SK-N-SH (cell line): ENCODE measurements at regions not wholly inside any gene's neighbourhood (a gene's known extent, or its start where the extent isn't known, plus 50 kb on each side); places are given as distances from the start of the nearest gene placed in this dataset.

Experiments
- CTCF ChIA-PET: fragments of 300-600, 350-600 bp; formaldehyde crosslinking; extraction: SDS; loops from one replicate; lab custom pipeline; 2021; lab: Yijun Ruan, JAX
- POLR2A ChIA-PET: fragments of 350-600 bp; sonication (Branson Sonifier 250); formaldehyde crosslinking; extraction: SDS; loops from one replicate; lab custom pipeline; 2020; ENCODE audit warnings: antibody characterized with exemption, inconsistent platforms; lab: Yijun Ruan, JAX
- DNase-seq: peaks from one replicate; pipeline ENCODE4 v3.0.0; 2012
- H2AFZ ChIP-seq: fragments of 200-600 bp; sonication (generic); 2 replicates; pipeline ENCODE4 v1.8.1; 2016; ENCODE audit warnings: antibody characterized with exemption, mild to moderate bottlenecking, low read depth
- H3F3A ChIP-seq: fragments of 200-600 bp; sonication (generic); replicated peaks from 2 replicates; pipeline ENCODE3; 2016; ENCODE audit warnings: antibody characterized with exemption, mild to moderate bottlenecking; ENCODE audit not compliant: insufficient read depth
- H3K27ac ChIP-seq, 2 experiments: fragments of 200-500 bp in 1 of 2; fragments of 200-600 bp in 1 of 2; sonication (Bioruptor generic) in 1 of 2; sonication (generic), shearing (Covaris generic) in 1 of 2; 2 replicates each; pipeline versions ENCODE4 v1.5.1 to v1.6.1; 2014 to 2016; ENCODE audit warnings: low read depth in 2 of 2, inconsistent platforms in 1 of 2, low read length in 1 of 2, mild to moderate bottlenecking in 1 of 2, mixed read lengths in 1 of 2
- H3K27me3 ChIP-seq: fragments of 200-600 bp; sonication (generic), shearing (Covaris generic); 2 replicates; pipeline ENCODE4 v1.6.1; 2016; ENCODE audit warnings: mixed run types; ENCODE audit not compliant: insufficient read depth
- H3K36me3 ChIP-seq, 2 experiments: fragments of 200-500 bp in 1 of 2; fragments of 200-600 bp in 1 of 2; sonication (Bioruptor generic) in 1 of 2; sonication (generic) in 1 of 2; replicated peaks in 1 of 2; 2 replicates each; pipeline versions ENCODE3 to v1.5.1; 2014 to 2016; ENCODE audit warnings: low read length in 1 of 2, mild to moderate bottlenecking in 1 of 2; ENCODE audit not compliant: insufficient read depth in 2 of 2, control insufficient read depth in 1 of 2
- H3K4me1 ChIP-seq, 2 experiments: fragments of 200-500 bp in 1 of 2; fragments of 200-600 bp in 1 of 2; sonication (Bioruptor generic) in 1 of 2; sonication (generic), shearing (Covaris generic) in 1 of 2; 2 replicates each; pipeline versions ENCODE4 v1.5.1 to v1.6.1; 2014 to 2016; ENCODE audit warnings: low read depth in 1 of 2, low read length in 1 of 2, mixed run types in 1 of 2; ENCODE audit not compliant: insufficient read depth in 2 of 2, control insufficient read depth in 1 of 2
- H3K4me2 ChIP-seq: fragments of 200-600 bp; sonication (generic), shearing (Covaris generic); 2 replicates; pipeline ENCODE4 v1.6.1; 2017; ENCODE audit warnings: mixed run types
- H3K4me3 ChIP-seq, 2 experiments: fragments of 200-500 bp in 1 of 2; fragments of 200-600 bp in 1 of 2; sonication (Bioruptor generic) in 1 of 2; sonication (generic), shearing (Covaris generic) in 1 of 2; 2 replicates each; pipeline versions ENCODE4 v1.5.1 to v1.8.1; 2014 to 2016; ENCODE audit warnings: low read depth in 2 of 2, inconsistent platforms in 1 of 2, low read length in 1 of 2, mild to moderate bottlenecking in 1 of 2, mixed read lengths in 1 of 2, moderate library complexity in 1 of 2
- H3K79me2 ChIP-seq: fragments of 200-600 bp; sonication (generic); 2 replicates; pipeline ENCODE4 v1.8.1; 2017; ENCODE audit warnings: mild to moderate bottlenecking; ENCODE audit not compliant: insufficient read depth
- H3K9ac ChIP-seq: fragments of 200-600 bp; sonication (generic); 2 replicates; pipeline ENCODE4 v1.6.1; 2017; ENCODE audit warnings: mixed run types
- H3K9me2 ChIP-seq: fragments of 200-600 bp; sonication (generic); 2 replicates; pipeline ENCODE4 v1.6.1; 2017; ENCODE audit warnings: mixed run types
- H3K9me3 ChIP-seq: fragments of 200-600 bp; sonication (generic); 2 replicates; pipeline ENCODE4 v1.6.1; 2017; ENCODE audit warnings: mixed run types, mild to moderate bottlenecking, moderate library complexity
- H4K20me1 ChIP-seq: fragments of 200-600 bp; sonication (generic); 2 replicates; pipeline ENCODE4 v1.6.1; 2017; ENCODE audit warnings: mild to moderate bottlenecking, mixed run types; ENCODE audit not compliant: insufficient read depth
- CHD2 ChIP-seq: fragments of 150-350 bp; IDR thresholded peaks from 2 replicates; pipeline ENCODE4 v1.6.1; 2018; ENCODE audit warnings: low read length; ENCODE audit not compliant: partially characterized antibody
- FOXM1 ChIP-seq: IDR thresholded peaks from 2 replicates; pipeline ENCODE4 v1.4.0; 2012; ENCODE audit warnings: low read depth, mild to moderate bottlenecking
- GABPA ChIP-seq: IDR thresholded peaks from 2 replicates; pipeline ENCODE4 v1.4.0; 2012; ENCODE audit warnings: low read depth, mild to moderate bottlenecking
- MEF2A ChIP-seq: IDR thresholded peaks from 2 replicates; pipeline ENCODE4 v1.4.0; 2012; ENCODE audit warnings: low read depth, borderline replicate concordance
- NRF1 ChIP-seq: IDR thresholded peaks from 2 replicates; pipeline ENCODE4 v1.6.1; 2012; ENCODE audit warnings: low read depth, mild to moderate bottlenecking, low read length
- RFX5 ChIP-seq: IDR thresholded peaks from 2 replicates; pipeline ENCODE4 v1.6.1; 2012; ENCODE audit warnings: mild to moderate bottlenecking, improper control_type of control experiment, low read length
- RXRA ChIP-seq: IDR thresholded peaks from 2 replicates; pipeline ENCODE4 v1.4.0; 2012; ENCODE audit warnings: low read depth, mild to moderate bottlenecking, borderline replicate concordance
- SMC3 ChIP-seq: IDR thresholded peaks from 2 replicates; pipeline ENCODE4 v1.6.1; 2012; ENCODE audit warnings: low read depth, low read length, improper control_type of control experiment
- USF2 ChIP-seq: fragments of 150-350 bp; IDR thresholded peaks from 2 replicates; pipeline ENCODE4 v1.6.1; 2017; ENCODE audit warnings: antibody characterized with exemption, low read length, low read depth, borderline replicate concordance
- YY1 ChIP-seq: IDR thresholded peaks from 2 replicates; pipeline ENCODE4 v1.4.0; 2012; ENCODE audit warnings: low read depth, mild to moderate bottlenecking
- WGBS: methylation state at CpG from one replicate; pipeline ENCODE4 v1.1.6; 2017; ENCODE audit warnings: low lambda C conversion rate; 5-methylcytosine and 5-hydroxymethylcytosine counted together
- TF ChIP-seq, protein P1 (sequence below): IDR thresholded peaks from 2 replicates; pipeline ENCODE4 v1.6.1; 2012; ENCODE audit warnings: mild to moderate bottlenecking, low read depth, low read length, moderate library complexity

DNA sequence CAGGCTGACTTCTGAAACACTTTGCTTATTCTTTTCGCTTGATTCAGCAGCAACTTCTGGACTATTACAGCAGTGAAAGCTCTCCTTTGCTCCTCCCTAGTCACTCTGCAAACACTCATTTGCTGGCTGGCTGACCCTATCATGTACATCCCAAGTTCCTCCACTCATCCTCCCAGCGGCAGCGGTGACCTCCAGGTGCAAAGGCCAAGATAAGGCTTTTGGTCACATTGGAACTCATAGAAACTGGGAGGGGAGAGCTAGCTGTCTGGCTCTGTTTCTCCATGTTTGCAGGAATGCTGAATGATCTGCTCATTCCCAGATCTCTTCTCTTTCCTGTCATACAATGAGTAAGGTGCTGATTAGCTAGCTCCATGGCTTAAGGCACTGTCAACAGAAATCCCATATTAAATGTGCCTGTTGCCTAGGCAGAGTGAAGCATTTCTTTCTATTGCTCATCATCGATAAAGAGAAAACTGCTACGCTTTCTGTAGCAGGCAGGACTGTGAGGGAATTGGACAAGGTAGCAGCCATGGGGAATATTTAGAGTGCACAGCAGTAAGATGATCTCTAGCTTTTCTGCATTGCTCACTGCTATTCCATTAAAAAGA lies 250.5 kb upstream of the PDE4D start:
- TF ChIP-seq SMC3 (no peak), NRF1 (no peak), GABPA (no peak)
- CTCF ChIA-PET, result interaction anchor here (1.1 kb wide), 1 partner anchor 334 kb away, joined by 3 read pairs; no protein-coding TSS in a partner anchor
- H3K27ac ChIP-seq, result no peak overlapping the region
- H3K27me3 ChIP-seq, result no peaks in the 10 kb centered on the region
- H4K20me1 ChIP-seq, result no peaks in the 10 kb centered on the region
- H2AFZ ChIP-seq, result no peak overlapping the region
- no peak overlapping the region for H3K9ac ChIP-seq
- WGBS, result 90% methylated on average over 5 of the region's 5 CpGs
- peaks cover 8% of the 10 kb centered on the region for H3F3A ChIP-seq
- H3K79me2 ChIP-seq, result no peaks in the 10 kb centered on the region
- no peaks in the 10 kb centered on the region for H3K4me1 ChIP-seq
- no peaks in the 10 kb centered on the region for H3K9me2 ChIP-seq
- no peaks in the 10 kb centered on the region for H3K36me3 ChIP-seq
- H3K4me2 ChIP-seq, result no peak overlapping the region
- H3K4me3 ChIP-seq, result no peak overlapping the region
- H3K9me3 ChIP-seq, result no peaks in the 10 kb centered on the region
- DNase-seq, result no peak
- POLR2A ChIA-PET, result no interaction called here

- TF ChIP-seq, protein P1, sequence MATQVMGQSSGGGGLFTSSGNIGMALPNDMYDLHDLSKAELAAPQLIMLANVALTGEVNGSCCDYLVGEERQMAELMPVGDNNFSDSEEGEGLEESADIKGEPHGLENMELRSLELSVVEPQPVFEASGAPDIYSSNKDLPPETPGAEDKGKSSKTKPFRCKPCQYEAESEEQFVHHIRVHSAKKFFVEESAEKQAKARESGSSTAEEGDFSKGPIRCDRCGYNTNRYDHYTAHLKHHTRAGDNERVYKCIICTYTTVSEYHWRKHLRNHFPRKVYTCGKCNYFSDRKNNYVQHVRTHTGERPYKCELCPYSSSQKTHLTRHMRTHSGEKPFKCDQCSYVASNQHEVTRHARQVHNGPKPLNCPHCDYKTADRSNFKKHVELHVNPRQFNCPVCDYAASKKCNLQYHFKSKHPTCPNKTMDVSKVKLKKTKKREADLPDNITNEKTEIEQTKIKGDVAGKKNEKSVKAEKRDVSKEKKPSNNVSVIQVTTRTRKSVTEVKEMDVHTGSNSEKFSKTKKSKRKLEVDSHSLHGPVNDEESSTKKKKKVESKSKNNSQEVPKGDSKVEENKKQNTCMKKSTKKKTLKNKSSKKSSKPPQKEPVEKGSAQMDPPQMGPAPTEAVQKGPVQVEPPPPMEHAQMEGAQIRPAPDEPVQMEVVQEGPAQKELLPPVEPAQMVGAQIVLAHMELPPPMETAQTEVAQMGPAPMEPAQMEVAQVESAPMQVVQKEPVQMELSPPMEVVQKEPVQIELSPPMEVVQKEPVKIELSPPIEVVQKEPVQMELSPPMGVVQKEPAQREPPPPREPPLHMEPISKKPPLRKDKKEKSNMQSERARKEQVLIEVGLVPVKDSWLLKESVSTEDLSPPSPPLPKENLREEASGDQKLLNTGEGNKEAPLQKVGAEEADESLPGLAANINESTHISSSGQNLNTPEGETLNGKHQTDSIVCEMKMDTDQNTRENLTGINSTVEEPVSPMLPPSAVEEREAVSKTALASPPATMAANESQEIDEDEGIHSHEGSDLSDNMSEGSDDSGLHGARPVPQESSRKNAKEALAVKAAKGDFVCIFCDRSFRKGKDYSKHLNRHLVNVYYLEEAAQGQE, result no peak
- TF ChIP-seq FOXM1, result no peak
- no peak for TF ChIP-seq RXRA
- H3K36me3 ChIP-seq, result no peaks in the 10 kb centered on the region
- no peaks in the 10 kb centered on the region for H3K27me3 ChIP-seq
- WGBS, result 83% methylated on average over 2 of the region's 2 CpGs
- CTCF ChIA-PET, result interaction anchor here (1.0 kb wide), 1 partner anchor 331 kb away, joined by 3 read pairs; no protein-coding TSS in a partner anchor
- POLR2A ChIA-PET, result no interaction called here
- H4K20me1 ChIP-seq, result no peaks in the 10 kb centered on the region
- no peak overlapping the region for H3K4me3 ChIP-seq
- H3F3A ChIP-seq, result no peaks in the 10 kb centered on the region
- H3K27ac ChIP-seq, result no peak overlapping the region
- H3K79me2 ChIP-seq, result no peaks in the 10 kb centered on the region
- H2AFZ ChIP-seq, result no peak overlapping the region
- no peak overlapping the region for H3K9ac ChIP-seq
- no peaks in the 10 kb centered on the region for H3K4me1 ChIP-seq
- no peaks in the 10 kb centered on the region for H3K9me3 ChIP-seq
- no peak overlapping the region for H3K4me2 ChIP-seq
- H3K9me2 ChIP-seq, result no peaks in the 10 kb centered on the region
- DNase-seq, result no peak
These were observed 247.6 kb upstream of the PDE4D start for GRCh38 chr5:60141119-60141518.

GRCh38 chr5:60136841-60137240 lies 243.3 kb upstream of the PDE4D start:
- no peak overlapping the region for H3K4me3 ChIP-seq
- no peaks in the 10 kb centered on the region for H3K4me1 ChIP-seq
- no peaks in the 10 kb centered on the region for H4K20me1 ChIP-seq
- 3% methylated on average over 1 of the region's 1 CpG for WGBS
- no peak overlapping the region for H2AFZ ChIP-seq
- H3K79me2 ChIP-seq, result no peaks in the 10 kb centered on the region
- no peak overlapping the region for H3K4me2 ChIP-seq
- no peaks in the 10 kb centered on the region for H3K9me2 ChIP-seq
- H3K27me3 ChIP-seq, result no peaks in the 10 kb centered on the region
- H3F3A ChIP-seq, result no peaks in the 10 kb centered on the region
- ChIA-PET CTCF (no interaction called here), POLR2A (no interaction called here)
- H3K9ac ChIP-seq, result no peak overlapping the region
- no peak for DNase-seq
- no peaks in the 10 kb centered on the region for H3K36me3 ChIP-seq
- no peak overlapping the region for H3K27ac ChIP-seq
- H3K9me3 ChIP-seq, result no peaks in the 10 kb centered on the region
- no peak for TF ChIP-seq CHD2
- no peak for TF ChIP-seq MEF2A
- TF ChIP-seq, protein P1, result no peak
- TF ChIP-seq RFX5, result no peak
- no peak for TF ChIP-seq RXRA
- TF ChIP-seq USF2, result no peak
- no peak for TF ChIP-seq YY1
